ENCODE measurements at regions not wholly inside any gene's neighbourhood (a gene's known extent, or its start where the extent isn't known, plus 50 kb on each side); places are given as distances from the start of the nearest gene placed in this dataset.

- no peaks in the 10 kb centered on the region for H4K20me1 ChIP-seq (replicated peaks; ENCODE audit: control insufficient read depth, insufficient read depth, low read length)
- CTCF ChIA-PET (ENCODE audit: low intra/inter-chr PET ratio) = no interaction called here
- intact Hi-C loops (cut with micrococcal nuclease) (no loop called here), in situ Hi-C loops (cut with MboI) (no loop called here)
- H3K27me3 ChIP-seq (ENCODE audit: control insufficient read depth in 2 of 2, insufficient read depth in 2 of 2, low read length in 2 of 2) = peaks cover 0 to 14% of the 10 kb centered on the region in 2 experiments; a peak in 2 of 5 replicates
- BruUV-seq (replicated peaks) = no TSS peak
- no peak overlapping the region for H3K4me2 ChIP-seq (ENCODE audit: insufficient read depth, low read length)
- H3K36me3 ChIP-seq (ENCODE audit: control insufficient read depth, insufficient read depth, low read length) = no peaks in the 10 kb centered on the region
- H3K9me1 ChIP-seq (ENCODE audit: control insufficient read depth, insufficient read depth, low read length) = no peaks in the 10 kb centered on the region
- H2AFZ ChIP-seq (ENCODE audit: low read depth, low read length) = no peak overlapping the region
- H3K9ac ChIP-seq (ENCODE audit: insufficient read depth in 1 of 2, low read depth in 2 of 2, low read length in 2 of 2) = no peak overlapping the region
- H3K27ac ChIP-seq (ENCODE audit: extremely low read depth, low read depth, low read length) = no peak overlapping the region
- no peak for TF ChIP-seq IRF9 (tag; IDR thresholded peaks at IDR 0.05)
- TF ChIP-seq SMARCA5 (IDR thresholded peaks at IDR 0.05) = no peak
- TF ChIP-seq RBM17 (IDR thresholded peaks at IDR 0.05; ENCODE audit: borderline replicate concordance, low read depth, low read length) = no peak
- TF ChIP-seq TAF7 (tag; IDR thresholded peaks at IDR 0.05) = no peak
- TF ChIP-seq ZBTB40 (IDR thresholded peaks at IDR 0.05) = no peak
- TF ChIP-seq ZBTB40 (CRISPR knock-in tag; IDR thresholded peaks at IDR 0.05) = no peak
- no peak for TF ChIP-seq ZNF282 (CRISPR knock-in tag; IDR thresholded peaks at IDR 0.05)
- TF ChIP-seq DEAF1 (CRISPR knock-in tag; IDR thresholded peaks at IDR 0.05) = no peak
- TF ChIP-seq ETV5 (CRISPR knock-in tag; IDR thresholded peaks at IDR 0.05; ENCODE audit: low read depth) = no peak
- TF ChIP-seq ZNF586 (CRISPR knock-in tag; conservative IDR thresholded peaks at IDR 0.05) = no peak
- TF ChIP-seq ZSCAN29 (IDR thresholded peaks at IDR 0.05) = no peak
- no peak for FAIRE-seq
- peaks cover 14% of the 10 kb centered on the region in 2 experiments; a peak in 4 of 5 replicates for H3K4me1 ChIP-seq (replicated peaks in 1 of 2; ENCODE audit: control insufficient read depth in 2 of 2, insufficient read depth in 2 of 2, low read length in 2 of 2)
- H3K4me3 ChIP-seq = no peak overlapping the region
- H3K9me3 ChIP-seq (replicated peaks; ENCODE audit: control insufficient read depth, insufficient read depth, low read depth, low read length) = peaks cover 10% of the 10 kb centered on the region
- 29% methylated on average over 14 of the region's 17 CpGs for WGBS (ENCODE audit: insufficient coverage, low coverage, missing lambda C conversion rate)
- no peak for ATAC-seq
- POLR2A ChIA-PET = no interaction called here
- DNase-seq (ENCODE audit: extremely low read depth in 1 of 4, low spot score in 3 of 4) = no peak
- H3K79me2 ChIP-seq (ENCODE audit: control insufficient read depth, insufficient read depth, low read length) = no peaks in the 10 kb centered on the region
These were observed 73.4 kb upstream of the ZNF469 start for GRCh38 chr16:88309174-88309907.

Data from K562 (cell line).